ENCODE measurements at regions not wholly inside any gene's neighbourhood (a gene's known extent, or its start where the extent isn't known, plus 50 kb on each side); places are given as distances from the start of the nearest gene placed in this dataset.

GRCh38 chr12:126700096-126700495, 1566.9 kb upstream of the TMEM132C start:
- DNase-seq (ENCODE audit: low spot score): no peak

GRCh38 chr12:126704609-126705008, 1562.4 kb upstream of the TMEM132C start:
- peak; percentile 18 for DNase-seq (ENCODE audit: low spot score)

GRCh38 chr12:126706300-126706699, 1560.7 kb upstream of the TMEM132C start:
- DNase-seq (ENCODE audit: low spot score): no peak

GRCh38 chr12:126708492-126708896, 1558.5 kb upstream of the TMEM132C start:
- peak; percentile 1 for DNase-seq (ENCODE audit: low spot score)

- DNase-seq (ENCODE audit: low spot score): no peak
Observed at GRCh38 chr12:126718365-126718764, 1548.6 kb upstream of the TMEM132C start.

GRCh38 chr12:126719912-126720705, 1546.9 kb upstream of the TMEM132C start:
- no peak for DNase-seq (ENCODE audit: low spot score)

- DNase-seq (ENCODE audit: low spot score): no peak
Observed at GRCh38 chr12:126726481-126727217, 1540.3 kb upstream of the TMEM132C start.

- DNase-seq (ENCODE audit: low spot score): no peak
Observed at GRCh38 chr12:126727218-126728075, 1539.5 kb upstream of the TMEM132C start.

GRCh38 chr12:126734296-126734695, 1532.7 kb upstream of the TMEM132C start:
- DNase-seq (ENCODE audit: low spot score): no peak

GRCh38 chr12:126734710-126735109, 1532.3 kb upstream of the TMEM132C start:
- no peak for DNase-seq (ENCODE audit: low spot score)

GRCh38 chr12:126741536-126742240, 1525.3 kb upstream of the TMEM132C start:
- no peak for DNase-seq (ENCODE audit: low spot score)

GRCh38 chr12:126742241-126742641, 1524.7 kb upstream of the TMEM132C start:
- no peak for DNase-seq (ENCODE audit: low spot score)

GRCh38 chr12:126747530-126748149, 1519.3 kb upstream of the TMEM132C start:
- peak; percentile 49 for DNase-seq (ENCODE audit: low spot score)

- DNase-seq (ENCODE audit: low spot score): no peak
Observed at GRCh38 chr12:126752021-126752420, 1514.9 kb upstream of the TMEM132C start.

GRCh38 chr12:126757326-126757725, 1509.6 kb upstream of the TMEM132C start:
- DNase-seq (ENCODE audit: low spot score): no peak

- no peak for DNase-seq (ENCODE audit: low spot score)
Observed at GRCh38 chr12:126760092-126760491, 1506.9 kb upstream of the TMEM132C start.

- DNase-seq (ENCODE audit: low spot score): no peak
Observed at GRCh38 chr12:126761420-126761819, 1505.5 kb upstream of the TMEM132C start.

- no peak for DNase-seq (ENCODE audit: low spot score)
Observed at GRCh38 chr12:126762150-126762549, 1504.8 kb upstream of the TMEM132C start.

GRCh38 chr12:126763359-126763758, 1503.6 kb upstream of the TMEM132C start:
- DNase-seq (ENCODE audit: low spot score): no peak

GRCh38 chr12:126767334-126767733, 1499.6 kb upstream of the TMEM132C start:
- no peak for DNase-seq (ENCODE audit: low spot score)

GRCh38 chr12:126768517-126768916, 1498.5 kb upstream of the TMEM132C start:
- DNase-seq (ENCODE audit: low spot score): no peak

All from NAMALWA (cell line).